HCT116 (cell line): ENCODE measurements at regions not wholly inside any gene's neighbourhood (a gene's known extent, or its start where the extent isn't known, plus 50 kb on each side); places are given as distances from the start of the nearest gene placed in this dataset.

ENCODE experiments used
- ATAC-seq: fragments of 200-7000 bp; cut with Tn5 transposase; 2 replicates; pipeline ENCODE4 v1.9.1; 2020; ENCODE audit warnings: mild to moderate bottlenecking, moderate library complexity
- BruUV-seq: library from RNA; stranded (reverse); fragments of 400-500 nt; replicated peaks from 2 replicates; lab custom pipeline; 2021; lab: Mats Ljungman, UMichigan
- CTCF ChIA-PET: fragments of 300-600 bp; sonication (Branson Sonifier 250); formaldehyde crosslinking; loops from one replicate; lab custom pipeline; 2021; ENCODE audit warnings: antibody characterized with exemption; lab: Charles Lee
- POLR2A ChIA-PET: fragments of 300-600, 350-600 bp; sonication (Branson Sonifier 250); formaldehyde crosslinking; loops from one replicate; lab custom pipeline; 2021; ENCODE audit warnings: antibody characterized with exemption; lab: Charles Lee
- RAD21 ChIA-PET, 2 experiments: fragments of 300-600 bp; sonication (Branson Sonifier 250); formaldehyde crosslinking; loops; one replicate each; lab custom pipeline; 2023; ENCODE audit warnings: low total read pairs in 2 of 2; ENCODE audit not compliant: uncharacterized antibody in 2 of 2, unreplicated experiment in 2 of 2, low non-redundant PET in 1 of 2; lab: Charles Lee
- DNase-seq: peaks from one replicate; pipeline ENCODE4 v3.0.0-alpha.2; 2010; ENCODE audit warnings: low read depth, low spot score
- H2AFZ ChIP-seq: fragments of 200-600 bp; shearing (Covaris generic), sonication (generic); 2 replicates; pipeline ENCODE4 v1.6.1; 2017; ENCODE audit warnings: low read depth, mixed run types, mixed read lengths, antibody characterized with exemption, low read length; ENCODE audit not compliant: poor library complexity, severe bottlenecking
- H3K27ac ChIP-seq: 2 replicates; pipeline ENCODE4 v1.5.1; 2012; ENCODE audit warnings: low read depth, low read length
- H3K27me3 ChIP-seq: fragments of 200-600 bp; sonication (generic); 2 replicates; pipeline ENCODE4 v1.6.1; 2016; ENCODE audit warnings: mixed run types, low read length, mixed read lengths; ENCODE audit not compliant: insufficient read depth
- H3K36me3 ChIP-seq, 2 experiments: fragments of 200-500 bp in 1 of 2; fragments of 200-600 bp in 1 of 2; sonication (Bioruptor generic) in 1 of 2; sonication (generic) in 1 of 2; 2 replicates each; pipeline versions ENCODE4 v1.5.1 to v1.6.1; 2014 to 2016; ENCODE audit warnings: low read length in 2 of 2, inconsistent platforms in 1 of 2, mixed read lengths in 1 of 2, mixed run types in 1 of 2; ENCODE audit not compliant: insufficient read depth in 2 of 2, control insufficient read depth in 1 of 2
- H3K4me1 ChIP-seq, 2 experiments: fragments of 200-600 bp in 1 of 2; sonication (generic) in 1 of 2; 2 replicates each; pipeline versions ENCODE4 v1.5.1 to v1.6.1; 2012 to 2017; ENCODE audit warnings: low read length in 2 of 2, inconsistent platforms in 1 of 2, mild to moderate bottlenecking in 1 of 2, mixed read lengths in 1 of 2, mixed run types in 1 of 2, moderate library complexity in 1 of 2; ENCODE audit not compliant: insufficient read depth in 2 of 2, control insufficient read depth in 1 of 2
- H3K4me2 ChIP-seq: fragments of 200-600 bp; sonication (generic); 2 replicates; pipeline ENCODE4 v1.6.1; 2017; ENCODE audit warnings: mixed run types, low read length, mixed read lengths
- H3K4me3 ChIP-seq, 2 experiments: fragments of 200-600 bp in 1 of 2; sonication (generic) in 1 of 2; replicated peaks in 1 of 2; 2 replicates each; pipeline ENCODE4 v1.5.1; 2011 to 2016; ENCODE audit warnings: low read length in 2 of 2, control low read depth in 1 of 2, low read depth in 1 of 2, mild to moderate bottlenecking in 1 of 2, mixed read lengths in 1 of 2, mixed run types in 1 of 2
- H3K79me2 ChIP-seq: fragments of 200-600 bp; sonication (generic); 2 replicates; pipeline ENCODE4 v1.6.1; 2017; ENCODE audit warnings: mild to moderate bottlenecking, mixed run types, low read length, moderate library complexity, mixed read lengths; ENCODE audit not compliant: insufficient read depth
- H3K9ac ChIP-seq: fragments of 200-600 bp; sonication (generic); 2 replicates; pipeline ENCODE4 v1.6.1; 2016; ENCODE audit warnings: low read length, mixed read lengths
- H3K9me2 ChIP-seq: fragments of 200-600 bp; sonication (generic), shearing (Covaris generic); 2 replicates; pipeline ENCODE4 v1.6.1; 2017; ENCODE audit warnings: mixed run types, mild to moderate bottlenecking, moderate library complexity; ENCODE audit not compliant: insufficient read depth
- H3K9me3 ChIP-seq, 2 experiments: fragments of 200-500 bp in 1 of 2; fragments of 200-600 bp in 1 of 2; sonication (Bioruptor generic) in 1 of 2; sonication (generic) in 1 of 2; 2 replicates each; pipeline ENCODE4 v1.6.1; 2014 to 2017; ENCODE audit warnings: low read length in 2 of 2, mixed read lengths in 2 of 2, inconsistent platforms in 1 of 2, low read depth in 1 of 2, mild to moderate bottlenecking in 1 of 2, mixed run types in 1 of 2, moderate library complexity in 1 of 2; ENCODE audit not compliant: control insufficient read depth in 1 of 2, insufficient read depth in 1 of 2
- H4K20me1 ChIP-seq: fragments of 200-600 bp; sonication (generic), shearing (Covaris generic); 2 replicates; pipeline ENCODE4 v1.6.1; 2017; ENCODE audit warnings: mixed run types, mild to moderate bottlenecking, moderate library complexity; ENCODE audit not compliant: insufficient read depth
- EZH2 ChIP-seq: fragments of 200-600 bp; sonication (generic); IDR thresholded peaks from 2 replicates; pipeline ENCODE4 v1.6.1; 2017; ENCODE audit warnings: antibody characterized with exemption, mixed run types
- RAD21 ChIP-seq: IDR thresholded peaks from 2 replicates; pipeline ENCODE4 v1.6.1; 2012; ENCODE audit warnings: low read depth, mild to moderate bottlenecking
- SIN3A ChIP-seq: IDR thresholded peaks from 2 replicates; pipeline ENCODE4 v1.6.1; 2012; ENCODE audit warnings: low read depth
- ZFX ChIP-seq: fragments of 450-650 bp; IDR thresholded peaks from 2 replicates; pipeline ENCODE4 v1.6.1; 2017
- ZNF274 ChIP-seq: fragments of 200-500 bp; sonication (Bioruptor generic); IDR thresholded peaks from 2 replicates; pipeline ENCODE4 v1.6.1; 2014; ENCODE audit warnings: mild to moderate bottlenecking, low read depth, low read length, inconsistent platforms
- intact Hi-C: fragments of 100-400 bp; cut with micrococcal nuclease; formaldehyde crosslinking; loops from 2 replicates; pipeline ENCODE4 v1.10.0; 2022
- TF ChIP-seq, protein P1 (sequence below): IDR thresholded peaks from 2 replicates; pipeline ENCODE4 v1.6.1; 2012; ENCODE audit warnings: low read depth
- TF ChIP-seq, protein P2 (sequence below): IDR thresholded peaks from 2 replicates; pipeline ENCODE4 v1.6.1; 2012

DNA sequence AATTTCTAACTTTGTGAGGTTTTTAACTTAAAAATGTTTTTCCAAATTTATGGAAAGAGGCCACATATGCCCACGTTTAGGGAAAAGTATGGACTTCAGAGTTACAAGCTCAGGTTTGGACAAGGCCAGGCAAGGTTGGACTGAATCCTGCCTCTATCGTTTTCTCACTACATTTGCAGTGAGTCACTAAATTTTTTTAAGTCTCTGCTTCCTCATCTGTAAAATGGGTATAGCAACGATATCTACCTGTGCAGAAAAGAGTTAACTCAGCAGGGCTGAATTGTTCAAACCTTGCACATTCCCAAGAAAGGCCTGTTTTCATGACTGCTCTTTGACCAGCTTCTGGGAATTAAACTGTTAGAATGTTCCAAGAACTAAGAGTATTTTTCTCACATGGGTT, 159.1 kb downstream of the LTN1 start:
- TF ChIP-seq RAD21 (no peak), ZNF274 (no peak), SIN3A (no peak)
- ChIA-PET POLR2A (no interaction called here), RAD21 (no interaction called here)

GRCh38 chr21:28833182-28833581, 159.5 kb downstream of the LTN1 start:
- no peak overlapping the region for H3K9ac ChIP-seq
- BruUV-seq: no TSS peak
- no peak overlapping the region for H2AFZ ChIP-seq
- no peaks in the 10 kb centered on the region for H3K9me3 ChIP-seq
- peaks cover 0 to 14% of the 10 kb centered on the region in 2 experiments; a peak in 2 of 4 replicates for H3K4me1 ChIP-seq
- H3K79me2 ChIP-seq: no peaks in the 10 kb centered on the region
- POLR2A ChIA-PET: no interaction called here
- CTCF ChIA-PET: no interaction called here
- TF ChIP-seq RAD21 (no peak), EZH2 (no peak), ZFX (no peak)
- TF ChIP-seq, protein P1, sequence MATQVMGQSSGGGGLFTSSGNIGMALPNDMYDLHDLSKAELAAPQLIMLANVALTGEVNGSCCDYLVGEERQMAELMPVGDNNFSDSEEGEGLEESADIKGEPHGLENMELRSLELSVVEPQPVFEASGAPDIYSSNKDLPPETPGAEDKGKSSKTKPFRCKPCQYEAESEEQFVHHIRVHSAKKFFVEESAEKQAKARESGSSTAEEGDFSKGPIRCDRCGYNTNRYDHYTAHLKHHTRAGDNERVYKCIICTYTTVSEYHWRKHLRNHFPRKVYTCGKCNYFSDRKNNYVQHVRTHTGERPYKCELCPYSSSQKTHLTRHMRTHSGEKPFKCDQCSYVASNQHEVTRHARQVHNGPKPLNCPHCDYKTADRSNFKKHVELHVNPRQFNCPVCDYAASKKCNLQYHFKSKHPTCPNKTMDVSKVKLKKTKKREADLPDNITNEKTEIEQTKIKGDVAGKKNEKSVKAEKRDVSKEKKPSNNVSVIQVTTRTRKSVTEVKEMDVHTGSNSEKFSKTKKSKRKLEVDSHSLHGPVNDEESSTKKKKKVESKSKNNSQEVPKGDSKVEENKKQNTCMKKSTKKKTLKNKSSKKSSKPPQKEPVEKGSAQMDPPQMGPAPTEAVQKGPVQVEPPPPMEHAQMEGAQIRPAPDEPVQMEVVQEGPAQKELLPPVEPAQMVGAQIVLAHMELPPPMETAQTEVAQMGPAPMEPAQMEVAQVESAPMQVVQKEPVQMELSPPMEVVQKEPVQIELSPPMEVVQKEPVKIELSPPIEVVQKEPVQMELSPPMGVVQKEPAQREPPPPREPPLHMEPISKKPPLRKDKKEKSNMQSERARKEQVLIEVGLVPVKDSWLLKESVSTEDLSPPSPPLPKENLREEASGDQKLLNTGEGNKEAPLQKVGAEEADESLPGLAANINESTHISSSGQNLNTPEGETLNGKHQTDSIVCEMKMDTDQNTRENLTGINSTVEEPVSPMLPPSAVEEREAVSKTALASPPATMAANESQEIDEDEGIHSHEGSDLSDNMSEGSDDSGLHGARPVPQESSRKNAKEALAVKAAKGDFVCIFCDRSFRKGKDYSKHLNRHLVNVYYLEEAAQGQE: no peak
- TF ChIP-seq, protein P2, sequence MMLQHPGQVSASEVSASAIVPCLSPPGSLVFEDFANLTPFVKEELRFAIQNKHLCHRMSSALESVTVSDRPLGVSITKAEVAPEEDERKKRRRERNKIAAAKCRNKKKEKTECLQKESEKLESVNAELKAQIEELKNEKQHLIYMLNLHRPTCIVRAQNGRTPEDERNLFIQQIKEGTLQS: no peak
- H3K27ac ChIP-seq: no peak overlapping the region
- RAD21 ChIA-PET: no interaction called here
- H4K20me1 ChIP-seq: no peaks in the 10 kb centered on the region
- no peak for DNase-seq
- no peaks in the 10 kb centered on the region for H3K27me3 ChIP-seq
- no peak overlapping the region for H3K4me3 ChIP-seq
- no peak for ATAC-seq
- H3K9me2 ChIP-seq: no peaks in the 10 kb centered on the region
- intact Hi-C loops: no loop called here
- H3K36me3 ChIP-seq: no peaks in the 10 kb centered on the region
- H3K4me2 ChIP-seq: no peak overlapping the region

More for the DNA sequence above, 159.1 kb downstream of the LTN1 start:
- no peak overlapping the region for H3K4me3 ChIP-seq
- H3K27ac ChIP-seq: no peak overlapping the region
- peaks cover 0 to 14% of the 10 kb centered on the region in 2 experiments; a peak in 2 of 4 replicates for H3K4me1 ChIP-seq
- ATAC-seq (no peak), DNase-seq (no peak)
- no peak overlapping the region for H2AFZ ChIP-seq
- intact Hi-C loops: no loop called here
- no peaks in the 10 kb centered on the region for H3K36me3 ChIP-seq
- H3K9ac ChIP-seq: no peak overlapping the region
- H4K20me1 ChIP-seq: no peaks in the 10 kb centered on the region
- H3K9me2 ChIP-seq: no peaks in the 10 kb centered on the region
- CTCF ChIA-PET: no interaction called here
- no peaks in the 10 kb centered on the region for H3K27me3 ChIP-seq
- no peaks in the 10 kb centered on the region for H3K9me3 ChIP-seq
- no peak overlapping the region for H3K4me2 ChIP-seq
- BruUV-seq: no TSS peak
- H3K79me2 ChIP-seq: no peaks in the 10 kb centered on the region
